ENCODE measurements at regions not wholly inside any gene's neighbourhood (a gene's known extent, or its start where the extent isn't known, plus 50 kb on each side); places are given as distances from the start of the nearest gene placed in this dataset.

- no TSS peak for BruUV-seq (replicated peaks)
- H3K4me2 ChIP-seq (ENCODE audit: low read length), result no peak overlapping the region
- no peaks in the 10 kb centered on the region for H3K79me2 ChIP-seq (ENCODE audit: insufficient read depth, low read depth, low read length)
- H3K9me3 ChIP-seq (ENCODE audit: low read length), result no peaks in the 10 kb centered on the region
- H3K4me1 ChIP-seq (ENCODE audit: insufficient read depth, low read length, poor library complexity, severe bottlenecking), result no peaks in the 10 kb centered on the region
- TF ChIP-seq CTCF (conservative IDR thresholded peaks at IDR 0.05; ENCODE audit: low read length) (no peak), EZH2phosphoT487 (IDR thresholded peaks at IDR 0.05; ENCODE audit: borderline replicate concordance, low read depth, low read length) (no peak)
- no peaks in the 10 kb centered on the region for H3K36me3 ChIP-seq (ENCODE audit: insufficient read depth, low read length)
- intact Hi-C loops (cut with micrococcal nuclease; ENCODE audit: unreplicated experiment), result no loop called here
- CTCF ChIA-PET (ENCODE audit: unreplicated experiment), result no interaction called here
- no peak overlapping the region for H3K27ac ChIP-seq (ENCODE audit: low read depth, low read length, poor library complexity, severe bottlenecking)
- POLR2A ChIA-PET, result no interaction called here
- H3K4me3 ChIP-seq (ENCODE audit: low read depth, low read length, poor library complexity, severe bottlenecking), result no peak overlapping the region
- DNase-seq (ENCODE audit: low spot score), result no peak
- no peak overlapping the region for H2AFZ ChIP-seq (ENCODE audit: low read length)
- H4K20me1 ChIP-seq (ENCODE audit: insufficient read depth, low read length), result no peaks in the 10 kb centered on the region
- H3K9me2 ChIP-seq (ENCODE audit: insufficient read depth, low read length), result no peaks in the 10 kb centered on the region
Measured at GRCh38 chr1:34425046-34425445, 248.3 kb downstream of the C1orf94 start.

GRCh38 chr1:34425785-34426184, 249.1 kb downstream of the C1orf94 start:
- H4K20me1 ChIP-seq (ENCODE audit: insufficient read depth, low read length), result no peaks in the 10 kb centered on the region
- no peaks in the 10 kb centered on the region for H3K9me2 ChIP-seq (ENCODE audit: insufficient read depth, low read length)
- no peak for DNase-seq (ENCODE audit: low spot score)
- BruUV-seq (replicated peaks), result no TSS peak
- ChIA-PET CTCF (ENCODE audit: unreplicated experiment) (no interaction called here), POLR2A (no interaction called here)
- H3K79me2 ChIP-seq (ENCODE audit: insufficient read depth, low read depth, low read length), result no peaks in the 10 kb centered on the region
- no peaks in the 10 kb centered on the region for H3K4me1 ChIP-seq (ENCODE audit: insufficient read depth, low read length, poor library complexity, severe bottlenecking)
- H3K36me3 ChIP-seq (ENCODE audit: insufficient read depth, low read length), result no peaks in the 10 kb centered on the region
- no peak overlapping the region for H3K27ac ChIP-seq (ENCODE audit: low read depth, low read length, poor library complexity, severe bottlenecking)
- no peaks in the 10 kb centered on the region for H3K9me3 ChIP-seq (ENCODE audit: low read length)
- no peak overlapping the region for H3K4me3 ChIP-seq (ENCODE audit: low read depth, low read length, poor library complexity, severe bottlenecking)
- intact Hi-C loops (cut with micrococcal nuclease; ENCODE audit: unreplicated experiment), result no loop called here
- TF ChIP-seq EZH2phosphoT487 (IDR thresholded peaks at IDR 0.05; ENCODE audit: borderline replicate concordance, low read depth, low read length) (no peak), CTCF (conservative IDR thresholded peaks at IDR 0.05; ENCODE audit: low read length) (no peak)
- H2AFZ ChIP-seq (ENCODE audit: low read length), result no peak overlapping the region
- no peak overlapping the region for H3K4me2 ChIP-seq (ENCODE audit: low read length)

- Histone ChIP-seq H3K4me2 (ENCODE audit: low read length) (no peak overlapping the region), H3K4me3 (ENCODE audit: low read depth, low read length, poor library complexity, severe bottlenecking) (no peak overlapping the region), H3K79me2 (ENCODE audit: insufficient read depth, low read depth, low read length) (no peaks in the 10 kb centered on the region), H3K4me1 (ENCODE audit: insufficient read depth, low read length, poor library complexity, severe bottlenecking) (no peaks in the 10 kb centered on the region), H2AFZ (ENCODE audit: low read length) (no peak overlapping the region), H3K9me2 (ENCODE audit: insufficient read depth, low read length) (no peaks in the 10 kb centered on the region), H3K36me3 (ENCODE audit: insufficient read depth, low read length) (no peaks in the 10 kb centered on the region), H3K27ac (ENCODE audit: low read depth, low read length, poor library complexity, severe bottlenecking) (no peak overlapping the region), H4K20me1 (ENCODE audit: insufficient read depth, low read length) (no peaks in the 10 kb centered on the region), H3K9me3 (ENCODE audit: low read length) (no peaks in the 10 kb centered on the region)
- no TSS peak for BruUV-seq (replicated peaks)
- intact Hi-C loops (cut with micrococcal nuclease; ENCODE audit: unreplicated experiment), result no loop called here
- TF ChIP-seq CTCF (conservative IDR thresholded peaks at IDR 0.05; ENCODE audit: low read length) (no peak), EZH2phosphoT487 (IDR thresholded peaks at IDR 0.05; ENCODE audit: borderline replicate concordance, low read depth, low read length) (no peak)
- POLR2A ChIA-PET, result no interaction called here
- no peak for DNase-seq (ENCODE audit: low spot score)
- CTCF ChIA-PET (ENCODE audit: unreplicated experiment), result no interaction called here
Measured at GRCh38 chr1:34426325-34426896, 249.7 kb downstream of the C1orf94 start.

Data from OCI-LY7 (cell line).